Right kidney (tissue), 1 donor: ENCODE measurements at regions not wholly inside any gene's neighbourhood (a gene's known extent, or its start where the extent isn't known, plus 50 kb on each side); places are given as distances from the start of the nearest gene placed in this dataset.

Source experiments
- DNase-seq: peaks from one replicate; pipeline ENCODE4 v3.0.0-alpha.2; 2016

GRCh38 chr7:42617071-42617765, 294.7 kb downstream of the C7orf25 start:
- peak; percentile 10 for DNase-seq

- DNase-seq = no peak
These were observed 297.2 kb downstream of the C7orf25 start for GRCh38 chr7:42614636-42615035.

DNA sequence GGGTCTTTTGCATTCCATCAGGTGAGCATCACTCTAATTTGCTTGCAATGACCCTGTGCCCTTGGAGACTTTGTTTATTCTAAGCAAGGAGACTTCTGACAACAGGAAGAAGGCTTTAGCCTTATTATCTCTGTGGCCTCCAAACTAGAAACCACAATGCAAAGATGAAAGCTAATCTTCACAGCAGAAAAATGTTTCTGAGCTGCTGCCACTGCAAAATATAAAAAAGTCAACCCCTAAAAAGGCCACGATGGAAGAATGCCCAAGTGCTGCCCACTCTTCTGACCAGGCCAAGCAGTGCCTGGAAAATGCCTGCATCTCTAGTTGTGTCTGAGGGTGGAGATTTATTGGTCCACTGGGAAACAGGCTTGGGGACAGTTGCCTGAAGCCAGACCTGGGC, 299.9 kb downstream of the C7orf25 start:
- no peak for DNase-seq

DNA sequence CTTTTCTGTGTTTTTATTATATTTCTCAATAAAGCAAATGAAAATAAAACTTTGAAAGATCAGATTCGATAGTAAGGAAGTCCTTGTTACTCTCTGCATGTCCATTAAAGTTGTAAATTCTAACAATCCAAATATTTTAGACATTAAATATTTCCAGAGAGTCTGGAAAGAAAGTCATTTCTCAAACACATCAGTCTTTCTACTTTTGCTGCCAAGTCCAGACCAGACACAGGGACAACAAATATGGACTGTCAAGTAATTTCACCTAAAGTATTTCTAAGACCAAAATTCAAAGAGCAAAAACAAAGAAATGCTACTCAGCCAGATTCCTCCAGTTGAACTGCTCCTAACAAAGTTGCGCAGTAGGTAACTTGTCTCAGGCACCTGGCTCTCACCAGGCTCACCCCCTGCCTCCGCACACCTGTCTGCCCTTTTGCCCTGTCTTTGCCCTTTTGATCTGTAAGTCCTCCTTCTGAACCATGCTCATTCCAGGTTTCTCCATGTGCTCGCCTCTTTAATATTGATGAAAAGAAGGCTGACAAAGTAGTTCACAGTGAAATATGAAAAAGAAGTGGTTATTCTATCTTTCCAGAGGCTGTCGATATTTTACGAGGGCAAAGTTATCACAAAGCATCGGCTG, 300.5 kb downstream of the C7orf25 start:
- DNase-seq = no peak

- no peak for DNase-seq
These were observed 305.5 kb downstream of the C7orf25 start for GRCh38 chr7:42606193-42606905.

GRCh38 chr7:42605406-42606192, 306.3 kb downstream of the C7orf25 start:
- DNase-seq = no peak

GRCh38 chr7:42603496-42603895, 308.4 kb downstream of the C7orf25 start:
- no peak for DNase-seq

- no peak for DNase-seq
These were observed 314.6 kb downstream of the C7orf25 start for GRCh38 chr7:42597300-42597699.

DNA sequence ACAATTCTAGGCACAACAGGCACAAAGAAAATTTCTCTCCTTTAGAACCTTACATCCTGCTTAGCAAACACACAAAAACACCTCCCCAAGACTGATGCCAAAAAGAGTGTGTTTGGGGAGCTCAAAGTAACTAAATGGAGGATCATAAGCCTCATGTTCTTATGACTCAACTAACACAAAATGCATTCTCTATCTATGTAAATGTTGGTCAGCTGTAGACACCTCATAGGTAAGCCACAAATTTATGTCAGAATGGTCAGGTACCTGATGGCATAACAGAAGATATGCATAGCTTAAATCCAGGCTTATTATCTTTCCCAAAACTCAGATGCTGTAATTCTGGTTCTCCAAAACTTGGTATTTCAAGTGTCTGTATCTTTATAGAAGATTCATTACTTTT, 315.1 kb downstream of the C7orf25 start:
- DNase-seq = no peak

DNA sequence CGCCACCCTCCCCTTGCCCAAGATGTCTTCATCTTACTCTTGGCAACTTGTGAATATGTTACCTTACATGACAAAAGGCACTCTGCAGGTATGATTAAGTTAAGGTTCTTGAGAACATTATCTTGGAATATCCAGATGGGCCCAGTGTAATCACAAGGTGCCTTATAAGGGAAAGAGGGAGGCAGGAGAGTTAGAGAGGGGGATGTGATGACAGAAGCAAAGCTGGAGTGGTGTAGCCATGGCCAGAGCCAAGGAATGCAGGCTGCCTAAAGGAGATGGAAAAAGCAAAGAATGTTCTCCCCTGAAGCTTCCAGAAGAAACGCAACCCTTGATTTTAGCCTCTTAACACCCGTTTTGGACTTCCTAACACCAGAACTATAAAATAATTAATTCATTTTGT, 318.0 kb downstream of the C7orf25 start:
- no peak for DNase-seq

DNA sequence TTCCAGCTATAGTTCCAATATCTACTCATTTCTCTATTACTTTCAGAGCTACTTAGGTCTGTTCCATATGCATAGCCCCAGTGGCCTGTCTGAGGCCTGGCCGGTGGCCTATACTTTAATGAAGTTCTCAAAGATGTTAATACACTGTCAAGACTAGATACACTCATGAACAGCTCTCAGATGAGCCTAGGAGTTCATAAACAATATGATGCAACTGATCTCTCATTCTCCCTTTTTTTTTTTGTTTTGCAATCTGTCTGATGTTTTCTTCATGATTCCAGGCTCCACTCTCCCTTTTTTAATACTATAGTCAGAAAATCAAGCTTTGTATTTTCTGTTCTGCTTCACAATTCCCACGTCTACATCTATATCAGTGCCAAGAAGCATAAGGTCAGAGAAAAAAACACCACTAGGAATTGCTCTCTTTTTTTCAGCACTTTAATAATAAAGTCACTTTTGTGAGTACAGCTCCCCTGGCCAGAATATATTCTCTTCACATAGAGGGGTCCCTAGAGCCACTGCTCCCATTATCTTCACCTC, 321.0 kb downstream of the C7orf25 start:
- no peak for DNase-seq

GRCh38 chr7:42588876-42589275, 323.0 kb downstream of the C7orf25 start:
- DNase-seq = no peak

- no peak for DNase-seq
These were observed 324.1 kb downstream of the C7orf25 start for GRCh38 chr7:42587806-42588205.

GRCh38 chr7:42580061-42580460, 331.8 kb downstream of the C7orf25 start:
- DNase-seq = no peak

GRCh38 chr7:42575171-42575570, 336.7 kb downstream of the C7orf25 start:
- no peak for DNase-seq

- no peak for DNase-seq
These were observed 337.2 kb downstream of the C7orf25 start for GRCh38 chr7:42574685-42575084.

GRCh38 chr7:42573881-42574672, 337.1 kb upstream of the GLI3 start:
- no peak for DNase-seq

DNA sequence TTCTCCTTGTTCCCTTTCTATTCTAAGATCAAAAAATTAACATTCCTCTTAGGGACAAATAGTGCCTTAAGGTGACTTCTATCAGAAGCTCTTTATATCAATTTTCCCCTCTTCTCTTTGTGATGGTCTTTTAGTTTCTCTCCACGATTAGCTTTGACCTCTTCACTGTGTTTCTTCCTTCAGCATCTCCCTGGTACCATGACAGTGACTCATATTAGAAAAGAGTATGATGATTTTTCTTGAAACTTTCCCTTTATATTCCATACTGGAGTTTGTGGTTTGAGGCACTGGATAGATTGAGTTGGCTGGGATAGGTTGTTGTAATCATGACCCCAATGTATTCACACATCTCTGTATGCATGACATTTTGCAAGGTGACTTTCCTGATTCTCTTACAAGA, 335.6 kb upstream of the GLI3 start:
- DNase-seq = no peak

GRCh38 chr7:42572056-42572455, 335.0 kb upstream of the GLI3 start:
- DNase-seq = no peak

DNA sequence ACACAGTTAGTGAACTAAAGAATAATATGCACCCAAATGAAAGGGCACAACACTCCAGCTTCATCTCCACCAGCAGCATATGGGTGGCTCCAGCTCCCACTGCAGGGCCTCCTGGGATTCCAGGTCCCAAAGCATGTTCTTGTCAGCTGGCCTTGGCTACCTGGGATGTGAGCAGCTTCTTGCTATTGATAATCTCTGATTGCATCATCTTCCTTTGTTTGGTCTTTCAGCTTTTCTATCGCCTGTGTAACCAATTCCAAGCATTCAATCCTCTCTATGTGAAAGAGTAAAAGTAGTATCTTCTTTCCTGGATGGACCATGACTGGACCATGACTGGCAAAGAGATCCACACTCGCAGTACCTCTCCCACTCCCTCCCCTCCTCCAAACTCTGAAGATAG, 333.9 kb upstream of the GLI3 start:
- DNase-seq = no peak

DNA sequence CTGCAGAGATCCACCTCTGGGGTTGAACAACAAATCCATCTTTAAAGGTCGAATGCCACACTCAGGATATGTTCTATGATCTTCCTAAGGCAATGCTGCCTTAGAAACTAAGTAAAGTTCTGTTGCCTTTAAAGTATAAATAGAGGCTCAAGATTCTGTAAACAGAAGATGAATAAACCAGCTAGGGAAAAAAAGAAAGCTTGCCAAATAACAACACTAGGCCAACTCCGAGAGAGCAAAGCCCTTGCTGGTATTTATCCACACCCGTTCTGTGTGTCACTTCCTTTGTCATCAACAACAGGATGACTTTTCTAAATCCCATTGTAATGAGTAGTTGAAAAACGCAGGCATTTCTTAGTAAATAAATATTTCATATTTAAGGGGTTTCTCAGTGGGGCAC, 330.0 kb upstream of the GLI3 start:
- DNase-seq = no peak

GRCh38 chr7:42561797-42562196, 324.8 kb upstream of the GLI3 start:
- no peak for DNase-seq
